Activated T-cell treated with anti-CD3 and anti-CD28 coated beads for 1 hour (primary cell): ENCODE measurements at regions not wholly inside any gene's neighbourhood (a gene's known extent, or its start where the extent isn't known, plus 50 kb on each side); places are given as distances from the start of the nearest gene placed in this dataset.

Experiments used
- DNase-seq: peaks from one replicate; pipeline ENCODE4 v3.0.0-alpha.2; 2020; ENCODE audit warnings: low read depth

DNA sequence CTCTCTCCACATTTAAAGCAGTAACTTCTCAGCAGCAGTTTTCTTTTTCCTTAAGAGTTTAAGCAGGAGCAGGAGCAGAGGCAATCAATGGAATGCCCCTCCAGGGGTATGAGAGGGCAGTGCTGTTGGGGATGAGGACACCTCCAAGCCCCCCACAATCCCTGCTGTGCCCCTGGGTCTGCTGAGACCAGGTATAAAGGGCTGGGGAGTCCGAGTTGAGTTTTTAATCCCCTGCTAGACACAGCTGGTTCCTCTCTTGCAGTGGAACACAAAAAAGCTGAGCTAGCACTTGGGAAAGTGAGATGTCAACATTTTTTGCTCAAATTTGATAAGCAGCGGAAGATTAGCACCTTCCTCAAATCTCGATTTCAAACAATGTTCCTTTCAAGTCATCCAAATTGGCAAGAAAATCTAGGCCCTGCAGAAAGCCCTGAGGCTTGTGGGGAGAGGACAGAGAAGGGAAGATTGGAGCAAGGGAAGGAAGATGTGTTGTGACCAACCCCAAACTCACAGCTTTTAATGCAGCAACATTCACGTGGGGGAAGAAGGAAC, 581.9 kb downstream of the SOX6 start:
- no peak for DNase-seq

DNA sequence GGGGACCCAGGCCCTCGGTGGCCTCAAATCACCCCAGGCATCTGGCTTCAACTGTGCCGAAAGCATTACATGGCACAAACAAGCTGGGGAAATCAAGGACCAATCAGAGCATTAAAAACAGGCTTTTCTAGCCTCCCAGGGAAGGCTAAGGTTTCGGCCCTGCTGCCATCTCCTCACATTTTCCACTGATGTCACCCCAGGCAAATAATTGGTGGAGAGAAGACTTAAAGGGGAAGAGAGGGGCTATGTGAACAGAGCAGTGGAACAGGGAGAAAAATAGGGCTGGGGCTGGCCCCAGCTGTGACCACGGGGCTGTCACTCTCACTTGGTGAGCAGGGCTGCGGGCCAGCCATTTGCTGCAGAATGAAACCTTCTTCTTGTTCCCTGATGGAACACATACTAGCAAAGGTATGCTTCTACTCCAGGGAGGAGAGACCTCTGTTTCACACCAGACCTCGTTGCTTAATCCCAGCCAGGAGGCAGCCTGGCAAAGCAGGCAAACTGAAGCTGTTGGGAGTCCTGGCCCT, 581.3 kb downstream of the SOX6 start:
- DNase-seq: no peak

DNA sequence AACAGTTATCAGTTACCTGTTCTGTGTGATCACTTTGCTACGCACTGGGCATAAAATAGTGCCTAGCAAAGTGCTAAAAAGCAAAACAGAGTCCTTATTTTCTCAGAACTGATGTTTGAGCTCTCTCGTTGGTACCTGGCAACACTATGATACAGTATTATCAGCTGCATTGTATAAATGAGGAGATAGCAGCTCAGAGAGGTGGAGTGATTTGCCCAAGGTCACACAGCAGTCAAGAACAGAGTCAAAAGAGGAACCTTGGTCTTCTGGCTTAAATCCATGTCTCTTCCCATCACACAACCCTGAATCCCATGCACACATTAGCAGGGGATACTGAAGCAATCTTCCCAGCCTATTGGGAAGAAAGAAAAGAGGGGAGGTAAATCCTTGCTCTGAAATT, 580.5 kb downstream of the SOX6 start:
- no peak for DNase-seq

DNA sequence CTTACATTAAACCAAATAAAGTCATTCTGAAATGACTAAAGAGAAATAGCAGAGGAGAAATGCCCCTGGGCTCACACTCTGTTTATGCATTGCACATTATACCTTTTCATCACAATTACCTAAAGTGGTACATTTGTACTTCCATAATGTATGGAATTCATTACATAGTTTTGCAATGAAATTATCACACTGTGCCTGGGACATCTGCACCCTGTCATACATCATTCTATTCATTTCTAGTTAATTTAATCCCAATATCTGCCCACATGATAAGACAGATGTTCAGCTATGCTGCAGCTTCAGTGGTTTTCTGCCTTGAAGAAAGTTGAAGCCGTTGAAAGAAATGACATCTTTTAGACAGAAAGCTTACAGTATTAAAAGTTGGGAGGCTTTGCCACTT, 580.0 kb downstream of the SOX6 start:
- no peak for DNase-seq

DNA sequence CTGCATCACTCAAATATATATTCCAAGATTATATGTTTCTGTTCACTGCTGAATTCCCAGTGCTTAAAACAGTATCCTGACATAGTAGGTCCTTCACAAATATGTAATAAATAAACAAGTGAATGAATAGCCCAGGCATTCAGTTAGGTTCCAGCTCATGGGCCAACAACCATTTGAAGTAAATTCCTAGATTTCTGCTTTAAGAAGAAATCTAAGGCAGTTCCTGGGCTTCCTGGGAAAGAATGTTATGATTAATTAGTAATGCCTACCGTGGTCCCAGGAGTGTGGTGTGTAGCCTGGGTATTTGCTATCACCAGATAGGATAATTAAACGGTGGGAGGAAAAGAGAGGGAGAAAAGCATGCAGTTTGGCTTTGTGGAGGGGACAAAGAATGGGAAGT, 576.8 kb downstream of the SOX6 start:
- no peak for DNase-seq

DNA sequence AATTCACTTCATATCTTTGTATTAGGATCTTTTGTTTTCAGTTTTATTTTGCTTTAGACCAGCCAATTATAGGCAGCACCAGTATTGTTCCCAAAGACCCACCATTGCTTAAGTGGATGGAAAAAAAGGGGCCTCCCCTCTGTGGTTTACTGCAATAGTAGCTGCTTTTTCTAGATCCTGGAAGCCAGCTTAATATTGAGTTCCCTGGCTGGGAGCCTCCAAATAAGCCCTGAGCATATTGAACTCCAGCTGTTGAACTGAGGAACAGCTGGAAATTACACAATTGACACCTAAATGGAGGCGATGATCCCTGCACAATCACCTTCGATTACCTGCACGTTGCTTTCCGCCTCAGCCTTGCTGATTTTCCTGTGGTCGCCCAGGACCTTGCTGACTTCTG, 576.0 kb downstream of the SOX6 start:
- no peak for DNase-seq

DNA sequence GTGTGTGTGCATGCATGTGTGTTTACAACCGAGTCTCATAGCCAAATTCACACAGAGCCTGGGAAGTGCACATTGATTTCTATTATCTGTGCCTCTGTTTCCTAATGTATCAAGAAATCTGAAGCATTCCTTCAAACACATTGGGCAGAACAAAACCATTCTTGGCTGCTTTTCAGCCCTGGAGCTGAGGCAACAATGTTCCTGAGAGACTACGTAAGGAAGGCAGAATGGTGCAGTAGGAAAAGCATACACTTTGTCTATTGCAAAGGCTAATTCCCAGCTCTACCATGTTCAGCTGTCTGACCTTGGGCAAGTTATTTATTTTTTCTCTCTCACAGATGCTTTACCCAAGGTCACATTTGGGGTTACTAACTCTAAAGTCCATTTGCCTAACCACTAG, 575.5 kb downstream of the SOX6 start:
- no peak for DNase-seq

DNA sequence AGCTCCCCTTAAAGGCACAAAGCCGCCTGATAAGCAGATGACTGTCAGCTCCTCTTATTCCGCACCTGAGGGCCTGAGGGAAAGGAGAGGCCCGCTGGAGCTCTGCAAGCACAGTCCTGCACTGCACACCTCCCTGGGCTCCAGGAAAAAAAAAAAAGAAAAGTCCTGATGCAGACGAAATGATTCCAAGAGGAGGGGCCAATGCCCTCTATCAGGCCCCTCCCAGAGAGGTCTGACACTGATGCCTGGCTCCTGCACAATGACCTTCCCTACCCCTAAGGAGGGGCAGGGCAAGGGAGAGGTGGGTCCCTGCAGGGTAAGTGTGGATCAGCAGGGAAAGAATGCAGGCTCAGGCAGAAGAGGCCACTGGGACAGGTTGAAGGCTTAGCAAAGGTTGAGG, 572.7 kb downstream of the SOX6 start:
- no peak for DNase-seq

DNA sequence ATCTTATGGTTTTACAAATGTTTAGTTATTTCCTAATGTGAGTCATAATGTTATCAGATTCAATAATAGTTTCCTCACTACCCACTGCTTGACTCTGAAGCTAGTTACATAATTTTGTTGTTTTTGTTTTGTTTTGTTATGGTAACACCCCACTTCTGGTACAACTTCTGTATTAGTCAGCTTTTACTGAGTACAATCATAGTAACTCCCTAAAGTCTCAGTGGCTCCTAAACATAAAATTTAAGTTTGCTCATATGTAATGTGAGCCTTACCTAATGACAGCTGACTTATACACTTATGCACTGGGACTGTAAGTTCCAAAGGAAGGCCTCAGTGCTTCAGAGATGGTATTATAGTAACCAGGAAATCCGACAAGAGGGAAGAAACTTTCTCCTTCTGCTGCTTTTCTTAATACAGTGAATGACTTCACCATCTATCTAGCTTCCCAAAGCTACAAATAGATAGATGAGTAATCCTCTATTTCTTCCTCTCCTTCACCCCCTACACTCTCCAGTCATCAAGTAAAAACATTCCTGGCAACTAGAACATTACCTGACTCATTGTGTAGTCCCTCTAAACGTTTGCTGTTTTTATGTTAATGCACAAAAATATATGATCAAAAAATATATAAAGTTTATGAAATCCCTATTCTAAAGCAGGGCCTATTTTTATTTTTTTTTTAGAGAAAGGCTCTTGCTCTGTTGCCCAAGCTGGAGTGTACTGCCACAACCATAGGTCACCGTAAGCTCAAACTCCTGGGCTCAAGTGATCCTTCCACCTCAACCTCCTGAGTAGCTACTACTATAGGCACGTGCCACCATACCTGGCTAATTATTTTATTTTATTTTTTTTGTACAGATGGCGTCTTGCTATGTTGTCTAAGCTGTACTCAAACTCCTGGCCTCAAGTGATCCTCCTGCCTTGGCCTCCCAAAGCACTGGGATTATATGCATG, 563.0 kb downstream of the SOX6 start:
- DNase-seq: no peak

DNA sequence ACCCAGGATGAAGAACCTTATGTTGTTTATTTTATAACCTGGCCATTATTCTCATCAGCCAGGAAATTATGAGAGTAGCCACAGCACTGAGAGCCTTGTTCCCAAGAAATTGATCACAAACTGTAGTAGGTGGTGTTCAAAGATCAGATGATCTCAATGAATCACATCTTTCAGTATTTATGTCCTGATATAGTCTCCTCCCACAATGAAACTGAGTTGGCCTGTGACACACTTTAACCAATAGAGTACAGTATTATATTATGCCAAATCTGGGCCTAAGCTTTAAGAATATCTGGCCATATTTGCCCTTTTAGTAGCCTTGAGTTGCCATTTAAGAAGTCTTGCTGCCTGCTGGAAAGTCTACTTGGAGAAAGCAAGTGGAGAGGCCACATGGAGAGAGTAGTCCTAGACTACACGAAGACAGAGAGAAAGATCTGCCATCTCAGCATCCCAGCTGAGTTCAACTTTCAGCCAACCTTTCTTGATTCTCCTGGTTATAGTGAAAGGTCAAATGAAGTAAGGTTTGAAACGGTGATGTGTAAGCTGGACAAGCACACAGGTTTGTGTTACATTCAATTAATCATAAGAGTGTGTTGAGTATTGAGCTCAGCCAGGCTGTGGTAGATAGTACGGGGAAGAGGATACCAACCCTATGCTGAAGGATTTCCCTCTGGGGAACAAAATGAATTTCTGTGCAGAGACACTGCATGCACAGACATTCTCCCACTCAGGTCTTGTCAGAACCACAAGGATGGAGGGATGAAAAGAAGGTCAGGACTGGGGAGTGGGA, 561.8 kb downstream of the SOX6 start:
- DNase-seq: no peak

DNA sequence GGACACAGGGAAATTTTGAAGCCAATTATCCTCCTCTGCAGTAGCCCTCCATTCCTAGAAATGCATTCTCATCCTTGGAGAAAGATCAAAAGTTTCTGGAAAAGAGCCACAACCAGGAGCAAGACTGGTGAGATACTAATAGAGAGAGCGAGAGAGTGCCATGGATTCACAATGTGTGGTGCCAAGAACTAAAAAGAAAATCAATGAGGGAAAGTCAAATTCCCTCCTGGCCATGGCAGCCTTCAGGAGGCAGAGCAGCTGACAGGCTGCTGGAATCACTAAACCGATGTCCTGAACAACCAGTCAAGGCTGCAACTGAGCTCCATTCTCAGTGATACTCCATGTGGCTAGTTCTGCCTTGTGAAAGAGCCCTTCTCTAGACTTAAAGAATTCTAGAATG, 561.0 kb downstream of the SOX6 start:
- no peak for DNase-seq

DNA sequence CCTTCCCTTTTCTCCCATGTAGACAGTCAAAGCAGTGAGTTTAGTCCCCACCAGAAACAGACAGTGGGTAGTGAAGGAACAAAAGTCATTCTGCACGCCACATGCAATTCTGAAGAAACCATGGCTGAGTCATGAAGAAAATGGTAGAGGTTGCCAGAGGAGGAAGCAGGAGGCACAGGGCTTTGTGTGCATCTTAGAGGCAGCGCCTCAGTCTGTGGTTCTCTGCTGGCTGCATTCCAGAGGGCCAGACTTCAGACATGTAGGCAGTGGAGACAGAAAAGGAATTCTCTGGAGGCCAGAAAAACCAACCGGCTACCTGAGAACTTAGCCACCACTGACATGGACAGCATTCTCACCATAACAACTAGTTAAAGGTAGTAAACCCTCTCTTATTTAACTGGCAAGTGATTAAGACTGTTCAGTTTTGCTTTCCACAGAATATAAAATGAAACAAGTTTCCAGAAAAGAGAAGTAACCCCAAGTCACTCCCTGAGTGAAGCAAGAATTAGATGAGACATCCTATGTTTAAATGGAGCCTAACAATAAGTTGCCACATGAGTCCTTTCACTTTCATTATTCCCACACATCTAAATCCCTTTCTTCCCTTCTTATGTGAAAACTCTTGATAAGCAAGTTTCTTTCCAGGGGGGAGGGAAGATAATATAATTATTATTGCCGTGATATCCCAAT, 556.1 kb downstream of the SOX6 start:
- DNase-seq: no peak

DNA sequence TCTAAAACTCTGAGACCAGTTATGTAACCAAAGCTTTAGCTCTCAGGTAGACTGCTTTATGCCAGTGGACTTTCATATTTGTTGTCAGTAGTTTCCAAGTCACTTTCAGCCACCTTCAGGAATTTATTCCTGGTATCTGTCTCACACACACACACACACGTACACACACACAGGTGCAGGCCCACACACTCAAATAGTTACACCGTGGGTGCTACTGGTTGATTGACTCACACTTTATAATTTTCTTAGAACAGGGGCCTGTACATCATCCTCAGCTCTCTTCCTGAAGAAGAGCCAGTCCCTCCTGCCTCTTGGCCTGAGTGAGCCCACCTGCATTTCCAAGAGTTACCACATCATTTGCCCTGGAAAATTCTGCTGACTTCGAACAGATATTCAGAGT, 555.2 kb downstream of the SOX6 start:
- no peak for DNase-seq

DNA sequence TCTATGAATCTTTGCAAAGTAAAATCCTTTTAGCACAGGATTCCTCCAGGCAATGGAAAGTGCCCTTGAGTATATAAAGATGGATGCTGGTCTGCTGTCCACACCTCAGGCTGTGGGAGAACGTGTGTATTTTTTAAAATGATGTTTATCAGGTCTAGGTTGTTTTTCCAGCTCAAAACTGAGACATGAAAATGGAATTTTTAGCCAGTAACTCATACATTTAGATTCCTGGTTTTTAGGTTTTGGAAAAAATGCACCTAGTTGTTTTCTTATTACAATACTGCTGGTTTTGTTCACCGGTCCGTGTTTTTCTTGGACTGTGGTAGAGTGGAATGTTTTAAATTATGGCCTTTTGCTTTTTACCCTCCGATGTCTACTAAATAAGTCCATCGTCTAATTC, 554.7 kb downstream of the SOX6 start:
- DNase-seq: no peak

DNA sequence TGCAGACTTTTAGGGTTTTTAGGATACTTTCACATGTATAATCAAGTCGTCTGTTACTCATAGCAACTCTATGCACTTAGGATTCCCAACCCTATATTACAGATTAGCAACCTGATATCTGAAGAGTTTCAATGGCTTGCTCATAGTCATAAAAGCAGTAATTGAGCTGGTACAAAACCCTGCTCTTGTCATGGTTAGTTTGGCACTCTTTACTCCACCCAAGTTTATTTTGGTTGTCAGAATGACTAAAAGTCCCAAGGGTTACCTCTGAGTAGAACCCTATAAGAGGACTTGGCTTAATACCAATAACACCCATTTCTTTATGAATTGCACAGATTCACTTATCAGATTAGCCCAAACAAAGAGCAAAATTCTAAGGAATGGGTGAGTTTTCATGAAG, 550.6 kb downstream of the SOX6 start:
- no peak for DNase-seq

DNA sequence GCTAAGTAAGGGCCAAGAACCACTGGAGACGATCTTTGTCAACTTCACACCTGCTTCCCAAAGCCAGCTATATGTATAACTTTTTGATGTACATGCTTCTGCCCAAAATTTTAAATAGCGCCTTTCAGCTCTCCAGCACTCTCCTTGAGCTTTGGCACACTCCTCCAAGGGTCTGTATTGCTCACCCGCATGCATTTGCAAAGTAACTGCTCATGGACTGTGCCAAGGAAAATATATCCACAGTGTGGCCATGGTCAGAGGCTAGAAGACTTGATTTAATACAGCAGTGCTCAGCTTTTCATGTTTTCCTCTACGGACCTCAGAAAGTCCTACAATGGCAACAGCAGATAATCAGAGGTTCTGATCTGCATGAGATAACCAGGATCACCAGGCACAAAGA, 550.1 kb downstream of the SOX6 start:
- DNase-seq: no peak

DNA sequence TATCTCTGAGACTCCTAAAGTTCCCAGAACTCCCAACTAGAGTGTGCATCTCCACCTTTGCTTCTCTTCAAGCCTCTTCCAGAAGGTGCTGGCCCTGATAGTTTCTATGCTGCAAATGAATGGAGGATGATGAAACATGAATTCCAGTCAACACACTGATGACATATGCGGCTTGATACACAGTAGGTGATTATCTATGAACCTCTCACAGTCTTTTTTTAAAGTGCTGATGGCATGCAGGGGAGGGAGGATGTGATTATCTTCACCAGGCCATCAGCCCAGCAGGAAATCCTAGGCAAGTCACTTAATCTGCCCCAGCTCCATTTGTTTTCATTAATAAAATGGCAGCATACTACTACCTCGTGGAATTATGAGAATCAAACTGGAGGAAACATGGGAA, 548.5 kb downstream of the SOX6 start:
- no peak for DNase-seq

DNA sequence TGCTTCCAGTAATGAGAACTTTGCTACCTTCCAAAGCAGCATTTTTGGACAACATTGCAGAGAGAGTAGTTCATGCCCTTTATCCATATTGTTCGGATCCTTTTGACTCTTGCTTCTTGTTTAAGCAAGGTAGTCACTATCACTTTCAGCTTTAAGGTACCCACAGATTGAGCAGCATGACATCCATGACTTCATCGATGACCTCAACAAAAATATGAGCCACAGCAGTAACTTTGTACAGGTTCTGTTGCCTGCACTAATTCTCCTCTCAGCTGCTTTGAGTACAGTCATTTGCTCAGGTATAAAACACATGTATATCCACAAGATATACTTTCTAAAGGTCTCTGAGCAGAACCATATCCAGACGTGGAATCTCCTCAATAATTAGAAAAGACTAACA, 546.3 kb downstream of the SOX6 start:
- no peak for DNase-seq

DNA sequence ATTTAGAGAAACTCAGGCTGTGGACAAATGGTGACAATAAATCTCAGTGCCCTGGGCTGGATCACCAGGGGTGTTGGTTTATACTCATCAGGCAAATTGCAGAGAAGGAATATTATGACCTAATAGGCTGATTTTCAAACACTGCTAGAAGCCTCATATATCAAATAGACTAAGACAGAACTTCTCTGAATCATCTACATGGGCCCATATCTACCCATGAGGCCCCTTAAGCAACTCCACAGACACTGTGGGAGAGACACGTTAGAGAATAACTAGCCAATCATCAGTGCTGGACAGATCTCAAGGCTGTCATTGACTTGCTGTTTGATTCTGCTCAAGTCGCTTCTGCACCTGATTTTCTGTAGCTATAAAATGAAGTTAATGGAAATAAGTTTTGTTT, 545.8 kb downstream of the SOX6 start:
- DNase-seq: no peak

DNA sequence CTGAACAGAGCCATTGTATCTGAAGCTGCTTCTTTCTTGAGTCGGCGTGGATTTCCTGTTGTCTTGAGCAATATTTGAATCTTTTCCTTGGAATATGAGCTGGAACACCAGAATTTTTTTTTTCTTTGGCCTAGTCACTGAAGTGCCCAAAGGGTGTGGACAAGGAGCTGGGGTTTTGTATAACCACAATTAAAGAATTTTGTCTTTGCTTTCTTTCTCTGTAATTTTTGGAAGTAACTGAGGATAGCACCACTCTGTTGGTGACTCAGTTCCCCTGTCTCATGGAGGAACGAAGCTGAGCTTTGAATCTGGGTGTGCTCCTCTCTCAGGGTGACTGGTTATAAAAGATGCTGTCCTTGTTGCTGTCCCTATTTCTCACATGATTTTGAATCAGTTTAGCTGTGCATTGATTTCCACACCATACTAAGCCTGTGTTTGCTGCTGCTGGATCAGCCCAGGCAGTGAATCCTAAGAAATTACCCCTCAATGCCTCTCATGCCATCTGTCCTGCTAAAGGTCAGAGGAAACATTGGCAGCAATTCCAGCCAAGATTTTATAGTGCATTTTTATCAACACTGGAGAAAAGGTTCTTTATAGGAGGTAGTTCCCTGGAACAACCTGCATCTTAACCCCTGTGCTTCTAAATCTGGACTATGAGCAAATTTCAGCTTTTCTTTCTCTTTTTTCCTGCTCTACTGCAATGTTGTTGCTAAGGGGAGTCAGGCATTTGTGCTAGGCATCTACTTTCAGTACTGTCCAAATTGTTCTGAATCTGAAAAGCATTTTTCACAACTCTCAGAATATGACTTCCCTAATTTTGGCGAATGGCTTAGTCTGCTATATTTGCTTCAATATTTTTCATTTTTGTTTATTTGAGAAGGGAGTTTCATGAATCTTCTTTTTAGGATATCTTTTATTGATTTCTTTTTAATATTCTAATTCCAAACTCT, 540.8 kb downstream of the SOX6 start:
- no peak for DNase-seq

DNA sequence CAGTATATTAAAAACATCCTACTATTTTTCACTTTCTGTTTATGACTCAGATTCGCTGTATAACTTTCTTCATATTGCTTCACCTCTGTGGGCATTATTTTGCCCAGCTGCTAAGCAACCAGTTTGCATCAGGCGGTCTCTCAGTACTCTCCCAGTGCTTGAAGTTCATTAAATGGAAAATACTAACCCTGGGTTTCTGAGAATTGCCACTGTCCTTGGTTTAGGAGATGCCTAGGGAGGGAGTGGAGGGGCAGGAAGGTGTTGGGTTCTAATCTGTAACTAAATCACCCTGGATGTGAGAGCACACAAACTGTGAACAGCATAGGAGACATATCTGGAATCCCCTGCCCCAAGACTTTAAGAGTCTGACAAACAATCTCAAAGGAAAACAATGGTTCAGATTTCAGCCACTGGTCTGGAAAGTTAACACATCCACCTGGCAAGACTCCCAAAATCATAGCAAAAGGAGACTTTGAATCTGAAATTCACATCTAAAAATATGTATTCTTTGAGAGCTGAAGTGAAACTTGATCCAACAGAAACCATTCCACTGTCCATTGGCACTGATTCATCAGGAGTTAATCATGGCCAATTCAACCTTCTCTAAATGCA, 540.0 kb downstream of the SOX6 start:
- DNase-seq: no peak
